CD14-positive monocyte (primary cell): ENCODE measurements at regions not wholly inside any gene's neighbourhood (a gene's known extent, or its start where the extent isn't known, plus 50 kb on each side); places are given as distances from the start of the nearest gene placed in this dataset.

Experiments used
- DNase-seq, 3 donors: peaks; one replicate each; pipeline ENCODE4 v3.0.0-alpha.2; 2011 to 2022
- H2AFZ ChIP-seq: 2 replicates; pipeline ENCODE4 v1.6.0; 2012; ENCODE audit warnings: mild to moderate bottlenecking, low read depth, low read length, inconsistent platforms; ENCODE audit not compliant: insufficient read depth, poor library complexity, severe bottlenecking
- H3K27ac ChIP-seq, 2 donors: 1 replicate in 1 of 2; 2 replicates in 1 of 2; pipeline ENCODE4 v1.5.1; 2012 to 2013; ENCODE audit warnings: low read length in 2 of 2, control low read depth in 1 of 2, inconsistent platforms in 1 of 2, low read depth in 1 of 2, mild to moderate bottlenecking in 1 of 2
- H3K27me3 ChIP-seq, 2 donors: one replicate each; pipeline versions ENCODE4 v1.6.0 to v1.6.1; 2011 to 2013; ENCODE audit warnings: low read length in 2 of 2; ENCODE audit not compliant: control insufficient read depth in 2 of 2, insufficient read depth in 2 of 2
- H3K36me3 ChIP-seq, 2 donors: replicated peaks in 1 of 2; 1 replicate in 1 of 2; 2 replicates in 1 of 2; pipeline versions ENCODE4 v1.5.1 to v1.6.1; 2012 to 2013; ENCODE audit warnings: low read length in 2 of 2, control low read depth in 1 of 2, inconsistent platforms in 1 of 2, mild to moderate bottlenecking in 1 of 2; ENCODE audit not compliant: insufficient read depth in 2 of 2, control insufficient read depth in 1 of 2
- H3K4me1 ChIP-seq, 2 donors: 1 replicate in 1 of 2; 2 replicates in 1 of 2; pipeline versions ENCODE4 v1.5.1 to v1.6.1; 2012 to 2013; ENCODE audit warnings: low read length in 2 of 2, control low read depth in 1 of 2, inconsistent platforms in 1 of 2, mild to moderate bottlenecking in 1 of 2, moderate library complexity in 1 of 2; ENCODE audit not compliant: insufficient read depth in 2 of 2, control insufficient read depth in 1 of 2
- H3K4me2 ChIP-seq: replicated peaks from 2 replicates; pipeline ENCODE3; 2012; ENCODE audit warnings: low read length, moderate library complexity, mild to moderate bottlenecking; ENCODE audit not compliant: poor library complexity, severe bottlenecking; ENCODE audit errors: extremely low read depth
- H3K4me3 ChIP-seq, 3 experiments: fragments of 200-600 bp in 1 of 3; sonication (generic) in 1 of 3; replicated peaks in 1 of 3; 1 replicate in 2 of 3; 2 replicates in 1 of 3; pipeline ENCODE4 v1.5.1; 2011 to 2013; ENCODE audit warnings: low read length in 3 of 3, mild to moderate bottlenecking in 3 of 3, control low read depth in 2 of 3, low read depth in 2 of 3, inconsistent platforms in 1 of 3, moderate library complexity in 1 of 3
- H3K79me2 ChIP-seq: 2 replicates; pipeline ENCODE4 v1.6.0; 2012; ENCODE audit warnings: mild to moderate bottlenecking, control low read depth, inconsistent platforms, low read length, moderate library complexity; ENCODE audit not compliant: insufficient read depth
- H3K9ac ChIP-seq: 2 replicates; pipeline ENCODE4 v1.6.0; 2017; ENCODE audit warnings: low read length, mild to moderate bottlenecking; ENCODE audit not compliant: insufficient read depth, poor library complexity, severe bottlenecking
- H3K9me3 ChIP-seq, 2 donors: replicated peaks in 1 of 2; 1 replicate in 1 of 2; 2 replicates in 1 of 2; pipeline versions ENCODE4 v1.5.1 to v1.6.1; 2012 to 2013; ENCODE audit warnings: low read length in 2 of 2, control low read depth in 1 of 2; ENCODE audit not compliant: control insufficient read depth in 1 of 2, insufficient read depth in 1 of 2
- H4K20me1 ChIP-seq: 2 replicates; pipeline ENCODE4 v1.6.0; 2012; ENCODE audit warnings: mild to moderate bottlenecking, low read length, control low read depth, moderate library complexity; ENCODE audit not compliant: insufficient read depth
- H3K27ac Mint-ChIP-seq, 7 donors: one replicate each; pipeline ENCODE4 v1.8.0; 2020; ENCODE audit warnings: mild to moderate bottlenecking in 7 of 7, mixed read lengths in 7 of 7, moderate library complexity in 6 of 7, inconsistent platforms in 2 of 7
- H3K27me3 Mint-ChIP-seq, 3 donors: one replicate each; pipeline ENCODE4 v1.8.0; 2021 to 2022; ENCODE audit warnings: low read depth in 3 of 3, mild to moderate bottlenecking in 3 of 3, mixed read lengths in 3 of 3, moderate library complexity in 3 of 3, inconsistent platforms in 1 of 3
- H3K36me3 Mint-ChIP-seq, 2 donors: one replicate each; pipeline ENCODE4 v1.8.0; 2020; ENCODE audit warnings: mixed read lengths in 2 of 2, inconsistent platforms in 1 of 2, mild to moderate bottlenecking in 1 of 2
- H3K4me1 Mint-ChIP-seq: one replicate; pipeline ENCODE4 v1.8.0; 2020; ENCODE audit warnings: mild to moderate bottlenecking, mixed read lengths
- H3K4me3 Mint-ChIP-seq, 2 donors: one replicate each; pipeline ENCODE4 v1.8.0; 2020; ENCODE audit warnings: mild to moderate bottlenecking in 2 of 2, mixed read lengths in 2 of 2, moderate library complexity in 1 of 2
- H3K9me3 Mint-ChIP-seq, 7 donors: one replicate each; pipeline ENCODE4 v1.8.0; 2020 to 2022; ENCODE audit warnings: mixed read lengths in 7 of 7, mild to moderate bottlenecking in 6 of 7, moderate library complexity in 6 of 7, inconsistent platforms in 2 of 7
- CTCF ChIP-seq: fragments of 200-600 bp; IDR thresholded peaks from one replicate; pipeline ENCODE4 v1.8.0; 2022; ENCODE audit warnings: antibody characterized with exemption, mild to moderate bottlenecking
- WGBS: methylation state at CpG from one replicate; pipeline ENCODE4 v1.1.5; 2013; ENCODE audit warnings: missing lambda C conversion rate; ENCODE audit not compliant: insufficient coverage; 5-methylcytosine and 5-hydroxymethylcytosine counted together
- intact Hi-C, 2 donors: fragments of 100-400 bp; cut with micrococcal nuclease; formaldehyde crosslinking; loops; one replicate each; pipeline versions ENCODE4 v1.15.0 to v1.15.1; 2023

GRCh38 chr3:139287557-139287956 is 56.3 kb upstream of the MRPS22 start:
- TF ChIP-seq CTCF, result no peak
- Histone ChIP-seq H3K9me3 (no peaks in the 10 kb centered on the region), H4K20me1 (no peaks in the 10 kb centered on the region), H3K36me3 (no peaks in the 10 kb centered on the region), H3K4me1 (no peaks in the 10 kb centered on the region), H3K9ac (no peak overlapping the region), H3K79me2 (no peaks in the 10 kb centered on the region), H3K4me3 (no peak overlapping the region), H3K4me2 (no peak overlapping the region), H3K27me3 (no peaks in the 10 kb centered on the region), H3K27ac (no peak overlapping the region), H2AFZ (no peak overlapping the region)
- intact Hi-C loops, result no loop called here
- H3K4me1 Mint-ChIP-seq, result no peaks in the 10 kb centered on the region
- no peak for DNase-seq
- peaks cover 0 to 11% (median 1%) of the 10 kb centered on the region in 3 donors for H3K27me3 Mint-ChIP-seq
- H3K9me3 Mint-ChIP-seq, result peaks cover 0 to 2% (median 0%) of the 10 kb centered on the region in 7 donors
- 97% methylated on average over 4 of the region's 4 CpGs for WGBS
- H3K27ac Mint-ChIP-seq, result no peak overlapping the region
- H3K36me3 Mint-ChIP-seq, result no peaks in the 10 kb centered on the region
- no peak overlapping the region for H3K4me3 Mint-ChIP-seq

DNA sequence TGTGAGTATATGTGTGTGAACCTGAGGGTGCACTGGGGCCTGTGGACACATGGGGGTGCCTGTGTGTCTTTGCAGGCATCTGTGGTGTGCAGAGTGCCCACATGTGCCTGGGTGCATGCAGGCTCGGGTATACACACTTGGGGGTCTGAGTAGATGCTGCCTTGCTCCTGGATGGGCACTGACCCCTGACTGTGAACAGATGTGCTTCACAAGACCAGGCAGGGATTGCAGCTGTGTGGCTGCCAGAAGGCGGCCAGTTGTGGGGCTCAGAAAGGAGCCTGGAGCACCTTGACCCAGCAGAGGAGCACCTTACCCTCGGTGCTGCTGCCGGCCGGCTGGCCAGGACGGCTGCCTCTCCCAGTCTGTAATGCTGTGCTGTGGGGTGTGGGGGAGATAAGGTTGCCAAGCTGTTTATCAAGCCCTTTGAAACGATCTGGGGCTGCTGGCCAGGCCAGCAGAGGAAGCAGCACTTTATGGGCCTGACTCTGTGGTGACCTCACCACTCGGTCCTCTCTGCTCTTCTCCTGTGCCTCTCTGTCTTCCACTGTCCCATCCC is 55.5 kb upstream of the MRPS22 start:
- no peak overlapping the region for H3K4me3 ChIP-seq
- H3K9ac ChIP-seq, result no peak overlapping the region
- no peak overlapping the region for H3K27ac ChIP-seq
- no peak overlapping the region for H2AFZ ChIP-seq
- H3K9me3 ChIP-seq, result no peaks in the 10 kb centered on the region
- no peaks in the 10 kb centered on the region for H3K79me2 ChIP-seq
- no peak for DNase-seq
- no peak for TF ChIP-seq CTCF
- H4K20me1 ChIP-seq, result no peaks in the 10 kb centered on the region
- H3K4me1 ChIP-seq, result no peaks in the 10 kb centered on the region
- peaks cover 0 to 11% (median 0%) of the 10 kb centered on the region in 3 donors for H3K27me3 Mint-ChIP-seq
- 76% methylated on average over 6 of the region's 8 CpGs for WGBS
- no peak overlapping the region for H3K4me3 Mint-ChIP-seq
- no peak overlapping the region for H3K27ac Mint-ChIP-seq
- H3K9me3 Mint-ChIP-seq, result peaks cover 0 to 2% (median 0%) of the 10 kb centered on the region in 7 donors
- H3K36me3 ChIP-seq, result no peaks in the 10 kb centered on the region
- intact Hi-C loops, result no loop called here
- H3K36me3 Mint-ChIP-seq, result no peaks in the 10 kb centered on the region
- no peak overlapping the region for H3K4me2 ChIP-seq
- H3K4me1 Mint-ChIP-seq, result no peaks in the 10 kb centered on the region
- H3K27me3 ChIP-seq, result no peaks in the 10 kb centered on the region
